A673 (cell line): ENCODE measurements at regions not wholly inside any gene's neighbourhood (a gene's known extent, or its start where the extent isn't known, plus 50 kb on each side); places are given as distances from the start of the nearest gene placed in this dataset.

Experiments used
- CTCF ChIP-seq: fragments of 300-800, 200-600 bp; sonication (generic); conservative IDR thresholded peaks from 2 replicates; pipeline ENCODE4 v1.5.1; 2017; ENCODE audit warnings: low read depth, mild to moderate bottlenecking, antibody characterized with exemption, low read length, moderate library complexity, mixed read lengths
- EZH2 ChIP-seq: fragments of 200-600 bp; sonication (generic); IDR thresholded peaks from 2 replicates; pipeline ENCODE4 v1.6.1; 2017; ENCODE audit warnings: borderline replicate concordance, low read depth, mild to moderate bottlenecking, mixed read lengths, antibody characterized with exemption, low read length; ENCODE audit not compliant: poor library complexity, severe bottlenecking

- TF ChIP-seq CTCF (no peak), EZH2 (no peak)
Measured at GRCh38 chr7:46215987-46216567, 295.0 kb upstream of the IGFBP3 start.
